GM21619 (cell line): ENCODE measurements at regions not wholly inside any gene's neighbourhood (a gene's known extent, or its start where the extent isn't known, plus 50 kb on each side); places are given as distances from the start of the nearest gene placed in this dataset.
"Not testable (repeated sequence)": the region's sequence is repeated elsewhere in the genome, so short reads cannot be mapped to it uniquely, and the experiment has no call there.

Experiments
- ATAC-seq: cut with Tn5 transposase; IDR thresholded peaks from one replicate; pipeline ENCODE4 v1.9.1; 2021; ENCODE audit not compliant: unreplicated experiment

DNA sequence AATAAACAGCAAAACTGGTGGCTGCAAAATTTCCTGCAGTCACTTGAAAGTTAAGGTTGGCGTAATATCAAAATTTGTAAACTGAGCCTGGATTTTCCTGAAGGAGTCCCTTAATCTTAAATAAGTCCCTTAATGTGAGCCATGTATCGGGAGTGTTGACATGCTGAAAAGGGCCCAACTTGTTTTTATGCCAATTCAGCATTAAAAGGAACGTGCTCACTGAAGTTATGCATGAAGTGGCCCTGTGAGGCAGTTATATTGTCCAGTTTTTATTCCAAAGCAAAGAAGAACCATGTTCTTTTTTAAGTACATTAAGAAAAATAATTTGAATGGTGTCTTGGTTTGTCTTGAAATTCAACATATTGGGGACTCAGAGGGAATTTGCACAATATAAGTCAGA, 1766.9 kb downstream of the SLITRK1 start:
- ATAC-seq = no peak

DNA sequence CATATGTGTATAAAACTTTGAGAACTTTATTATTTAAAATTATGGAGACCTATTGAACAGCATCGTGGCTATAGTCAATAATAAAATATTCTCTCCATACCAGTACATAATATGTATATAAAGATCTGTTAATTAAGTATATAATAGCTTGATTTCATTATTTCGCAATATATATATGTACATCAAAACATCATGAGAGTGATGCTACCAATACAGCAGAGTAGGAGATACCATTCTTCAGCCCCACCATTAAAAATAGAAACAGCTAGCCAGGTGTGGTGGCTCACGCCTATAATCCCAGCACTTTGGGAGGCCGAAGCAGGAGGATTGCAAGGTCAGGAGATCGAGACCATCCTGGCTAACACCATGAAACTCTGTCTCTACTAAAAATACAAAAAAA, 1755.3 kb upstream of the SPRY2 start:
- ATAC-seq = no peak

DNA sequence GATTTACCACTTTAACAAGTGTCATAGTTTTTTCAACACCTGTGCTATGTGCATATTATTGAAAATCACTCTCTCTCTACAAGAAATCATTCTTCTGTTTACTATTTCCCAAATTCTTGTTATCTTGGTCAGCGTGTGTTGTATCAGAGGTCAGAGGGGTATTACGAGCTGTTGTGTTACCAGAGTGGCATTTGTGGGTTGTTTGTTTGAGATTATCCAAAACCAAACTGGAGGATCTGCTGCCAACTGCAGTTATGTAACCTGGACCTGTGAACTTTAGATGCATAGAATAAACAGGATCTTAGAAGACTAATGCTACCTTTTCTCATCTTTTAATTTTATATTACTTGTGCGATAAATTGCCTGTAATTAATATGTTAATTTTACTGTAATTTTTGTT, 1751.4 kb upstream of the SPRY2 start:
- no peak for ATAC-seq

DNA sequence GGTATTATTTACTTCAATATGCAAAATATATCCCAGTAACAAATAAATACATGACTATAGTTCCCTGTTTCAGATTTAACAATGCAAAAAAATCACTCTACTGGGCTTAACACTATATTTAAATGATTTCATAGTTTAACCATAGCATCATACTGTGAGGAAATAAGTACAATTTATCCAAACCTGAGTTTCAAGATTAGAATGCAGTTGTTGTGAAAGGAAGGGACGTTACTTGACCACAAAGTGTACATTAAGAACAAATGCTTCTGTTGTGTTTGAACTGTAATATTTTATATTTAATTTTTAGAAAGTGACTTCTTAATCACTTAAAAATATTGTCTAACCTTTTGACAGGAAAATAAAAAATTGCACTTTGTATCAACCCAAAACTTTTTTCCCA, 1747.9 kb upstream of the SPRY2 start:
- no peak for ATAC-seq

- no peak for ATAC-seq
These were observed 1735.6 kb upstream of the SPRY2 start for GRCh38 chr13:82076496-82076895.

DNA sequence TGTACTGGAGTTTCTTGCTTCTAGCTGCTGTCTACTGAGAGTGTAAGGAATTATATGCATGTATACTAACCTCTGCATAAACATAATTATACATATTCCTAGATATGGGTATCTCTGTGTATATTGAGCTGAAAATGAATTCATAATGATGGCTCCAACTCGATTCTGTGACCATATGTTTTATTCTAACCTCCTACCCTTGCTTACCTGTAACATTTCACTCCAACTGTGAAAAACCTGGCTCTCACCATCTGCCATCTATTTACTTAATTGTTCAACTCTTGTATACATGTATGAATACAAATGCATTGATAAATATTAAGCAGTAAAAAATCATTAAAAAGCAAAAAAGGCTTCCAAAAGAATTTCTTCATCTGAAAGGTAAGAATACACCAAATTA, 1729.5 kb upstream of the SPRY2 start:
- no peak for ATAC-seq

GRCh38 chr13:82062772-82063171, 1721.8 kb upstream of the SPRY2 start:
- no peak for ATAC-seq

GRCh38 chr13:82058364-82058763, 1717.4 kb upstream of the SPRY2 start:
- ATAC-seq = no peak

GRCh38 chr13:82045316-82045715, 1704.4 kb upstream of the SPRY2 start:
- ATAC-seq = not testable (repeated sequence)

- no peak for ATAC-seq
These were observed 1695.7 kb upstream of the SPRY2 start for GRCh38 chr13:82036602-82037001.

GRCh38 chr13:82011355-82011754, 1670.4 kb upstream of the SPRY2 start:
- ATAC-seq = no peak

DNA sequence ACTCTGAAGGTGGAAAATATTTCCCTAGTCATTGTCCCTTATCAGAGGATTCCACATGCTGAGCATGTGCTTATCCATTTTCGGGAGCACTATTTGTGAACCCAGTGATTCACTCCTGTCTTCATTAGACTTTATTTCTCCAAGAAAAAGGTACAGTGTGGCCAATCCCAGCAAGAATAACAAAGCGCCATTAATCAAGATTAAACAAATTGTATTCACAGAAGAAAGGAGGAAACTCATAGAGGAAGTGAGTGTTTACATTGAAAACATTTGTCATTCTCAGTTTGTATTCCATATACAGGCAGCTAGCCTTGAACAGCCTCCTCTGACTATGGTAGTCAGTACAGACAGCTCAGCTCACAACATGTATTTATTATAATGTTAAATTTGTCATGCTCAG, 1669.9 kb upstream of the SPRY2 start:
- no peak for ATAC-seq

DNA sequence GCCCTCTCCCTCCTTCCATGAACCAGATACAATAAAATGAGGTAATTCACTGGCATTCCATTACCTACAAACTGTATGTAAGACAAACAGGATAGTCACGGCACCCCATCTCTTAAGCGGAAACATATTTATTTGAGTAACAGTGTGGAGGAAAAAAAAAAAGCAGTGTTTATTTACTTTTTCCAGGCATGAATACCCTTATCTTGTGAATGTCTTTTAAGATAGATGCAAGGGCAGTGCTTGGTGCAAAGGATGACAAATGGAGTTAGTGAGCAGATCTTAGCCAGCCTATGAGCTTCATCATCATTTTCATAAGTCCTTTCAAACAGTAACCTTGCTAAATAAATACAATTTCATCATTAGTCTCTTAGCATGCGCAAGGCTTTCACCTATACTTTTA, 1661.8 kb upstream of the SPRY2 start:
- ATAC-seq = no peak

- no peak for ATAC-seq
These were observed 1654.4 kb upstream of the SPRY2 start for GRCh38 chr13:81995316-81995715.

DNA sequence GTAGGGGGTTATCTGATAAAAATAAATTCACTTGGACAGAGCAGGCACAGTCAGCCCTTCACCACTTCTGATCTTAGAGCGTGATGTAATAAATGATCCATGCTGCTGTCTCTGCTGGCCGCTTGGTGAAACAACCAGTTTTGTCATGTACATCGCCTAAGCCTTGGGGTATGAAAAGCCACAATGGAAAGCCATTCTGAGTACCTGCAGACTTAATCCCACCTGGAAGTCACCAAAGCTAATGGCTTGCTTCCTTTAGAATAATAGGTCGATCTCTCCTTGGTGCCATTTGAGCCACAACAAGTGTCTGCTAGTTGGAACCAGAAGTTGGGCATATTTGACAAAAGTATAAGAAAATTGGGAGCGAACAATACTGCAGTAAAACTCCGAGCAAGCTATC, 1649.7 kb upstream of the SPRY2 start:
- ATAC-seq = no peak

- no peak for ATAC-seq
These were observed 1647.6 kb upstream of the SPRY2 start for GRCh38 chr13:81988567-81988966.

GRCh38 chr13:81987677-81988357, 1646.9 kb upstream of the SPRY2 start:
- no peak for ATAC-seq

DNA sequence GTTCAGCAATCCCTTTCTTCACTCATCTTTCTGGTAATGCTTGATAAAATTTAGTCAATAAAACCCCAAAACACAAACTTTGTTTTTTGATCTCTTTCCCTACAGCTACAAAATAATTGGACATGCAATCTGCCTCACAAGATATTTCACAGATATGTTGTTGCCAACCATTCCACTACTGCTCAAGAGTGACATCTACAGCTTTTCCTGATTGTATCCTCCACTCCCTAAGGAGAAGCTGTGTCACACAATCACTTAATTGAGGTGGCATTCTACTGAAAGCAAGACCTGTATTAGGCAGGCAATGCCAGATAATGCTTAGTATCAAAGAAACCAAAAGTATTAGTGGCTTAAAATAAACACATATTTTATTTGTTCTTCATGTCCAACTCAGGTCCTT, 1646.2 kb upstream of the SPRY2 start:
- ATAC-seq = no peak

DNA sequence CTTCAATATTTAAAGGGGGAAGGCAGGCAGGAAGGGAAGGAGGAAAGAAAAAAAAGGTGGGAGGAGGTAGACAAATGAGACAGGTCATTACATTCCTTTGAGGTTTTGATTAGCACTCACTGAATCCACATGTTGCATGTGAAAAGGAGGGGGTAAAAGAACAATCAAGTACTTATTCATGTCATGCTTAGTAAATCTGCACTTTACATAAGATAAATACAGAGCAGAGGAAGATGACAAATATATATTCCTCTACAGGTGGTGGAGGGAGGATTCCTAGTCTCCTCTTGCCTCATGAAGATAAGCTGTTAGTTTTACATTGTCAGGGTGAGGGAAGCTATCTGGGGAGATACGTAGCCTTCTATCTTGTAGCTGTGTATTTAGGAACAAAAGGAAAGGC, 1645.4 kb upstream of the SPRY2 start:
- no peak for ATAC-seq

- no peak for ATAC-seq
These were observed 1616.2 kb upstream of the SPRY2 start for GRCh38 chr13:81957121-81957520.

- no peak for ATAC-seq
These were observed 1589.1 kb upstream of the SPRY2 start for GRCh38 chr13:81929988-81930387.

GRCh38 chr13:81927347-81927746, 1586.4 kb upstream of the SPRY2 start:
- no peak for ATAC-seq

GRCh38 chr13:81917810-81918209, 1576.9 kb upstream of the SPRY2 start:
- no peak for ATAC-seq
